Dendritic cell treated with granulocyte-macrophage colony-stimulating factor and Interleukin-4, amounts not matched to agents 40 ng/mL and 50 ng/mL, for 4 days (primary cell): ENCODE measurements at regions not wholly inside any gene's neighbourhood (a gene's known extent, or its start where the extent isn't known, plus 50 kb on each side); places are given as distances from the start of the nearest gene placed in this dataset.

Source experiments
- H3K27ac Mint-ChIP-seq: one replicate; pipeline ENCODE4 v1.8.0; 2022; ENCODE audit warnings: mild to moderate bottlenecking, mixed read lengths
- H3K27me3 Mint-ChIP-seq: one replicate; pipeline ENCODE4 v1.8.0; 2022; ENCODE audit warnings: mild to moderate bottlenecking, mixed read lengths
- H3K36me3 Mint-ChIP-seq: one replicate; pipeline ENCODE4 v1.8.0; 2022; ENCODE audit warnings: low read depth, mixed read lengths
- H3K4me1 Mint-ChIP-seq: one replicate; pipeline ENCODE4 v1.8.0; 2022; ENCODE audit warnings: low read depth, mixed read lengths
- H3K4me3 Mint-ChIP-seq: one replicate; pipeline ENCODE4 v1.8.0; 2022; ENCODE audit warnings: mild to moderate bottlenecking, moderate library complexity, mixed read lengths
- H3K9me3 Mint-ChIP-seq: one replicate; pipeline ENCODE4 v1.8.0; 2022; ENCODE audit warnings: mixed read lengths
- intact Hi-C: fragments of 100-400 bp; cut with micrococcal nuclease; formaldehyde crosslinking; loops from one replicate; pipeline ENCODE4 v1.15.0; 2022

DNA sequence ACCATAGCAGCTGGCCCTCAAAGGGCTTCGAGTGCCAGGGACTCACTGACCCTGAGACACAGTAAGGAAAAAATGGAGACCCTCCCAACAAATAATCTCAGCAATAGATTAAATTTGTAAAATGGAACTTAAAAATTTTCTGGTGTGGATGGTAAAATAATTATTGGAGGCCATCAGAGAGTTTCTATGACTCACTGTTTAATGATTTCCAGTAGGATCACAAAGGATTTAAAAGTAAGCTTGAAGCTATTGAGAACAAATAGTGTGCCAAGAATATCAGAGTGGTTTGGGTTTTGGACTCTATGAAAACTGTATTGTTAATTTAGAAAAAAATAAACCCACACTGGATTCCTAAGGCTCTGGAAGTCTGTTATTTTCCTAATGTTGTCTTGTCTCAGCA is 115.2 kb upstream of the AKIRIN2 start:
- Mint-ChIP-seq H3K4me3 (no peak overlapping the region), H3K36me3 (no peaks in the 10 kb centered on the region), H3K9me3 (peaks cover 7% of the 10 kb centered on the region), H3K27me3 (no peaks in the 10 kb centered on the region), H3K4me1 (no peaks in the 10 kb centered on the region), H3K27ac (no peak overlapping the region)
- intact Hi-C loops = no loop called here

- intact Hi-C loops = no loop called here
- Mint-ChIP-seq H3K4me1 (no peaks in the 10 kb centered on the region), H3K4me3 (no peak overlapping the region), H3K9me3 (peaks cover 7% of the 10 kb centered on the region), H3K36me3 (no peaks in the 10 kb centered on the region), H3K27me3 (no peaks in the 10 kb centered on the region), H3K27ac (no peak overlapping the region)
These were observed 113.4 kb upstream of the AKIRIN2 start for GRCh38 chr6:87815449-87815848.

DNA sequence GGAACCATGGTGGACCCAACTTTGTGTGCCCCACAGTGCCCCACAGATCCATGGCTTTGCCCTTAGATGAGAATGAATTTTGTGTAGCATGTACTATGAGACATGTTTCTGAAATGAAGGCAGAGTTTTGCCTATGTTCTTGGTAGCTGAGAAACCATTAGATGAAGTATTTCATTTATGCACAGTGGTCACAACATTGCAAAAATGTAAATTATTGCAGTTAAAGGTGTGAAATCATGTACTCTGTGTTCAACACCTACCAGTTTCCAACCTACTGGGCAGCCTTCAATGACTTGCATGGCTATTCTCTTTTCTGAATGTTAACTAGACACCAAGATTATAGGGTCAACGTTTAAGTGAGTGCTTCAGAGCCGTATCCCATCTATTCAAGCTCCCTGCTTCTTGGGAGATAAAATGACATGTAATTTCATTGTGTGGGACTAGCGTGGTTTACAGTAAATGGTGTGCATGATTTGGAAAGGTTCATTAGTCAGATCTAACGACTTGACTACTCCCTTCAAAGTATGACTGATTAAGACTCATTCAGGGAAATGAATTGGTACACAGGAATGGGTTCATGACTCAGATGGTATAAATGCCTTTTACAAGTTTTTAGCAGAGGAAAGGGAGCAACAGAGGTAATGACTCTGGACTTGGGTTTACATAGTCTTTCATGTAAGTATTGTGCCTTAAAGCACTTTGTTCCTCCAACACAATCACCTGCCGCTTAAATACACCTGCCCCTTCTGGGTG is 106.1 kb upstream of the AKIRIN2 start:
- no peaks in the 10 kb centered on the region for H3K36me3 Mint-ChIP-seq
- no peak overlapping the region for H3K27ac Mint-ChIP-seq
- H3K4me1 Mint-ChIP-seq = peaks cover 14% of the 10 kb centered on the region
- intact Hi-C loops = no loop called here
- H3K4me3 Mint-ChIP-seq = no peak overlapping the region
- no peaks in the 10 kb centered on the region for H3K9me3 Mint-ChIP-seq
- no peaks in the 10 kb centered on the region for H3K27me3 Mint-ChIP-seq

DNA sequence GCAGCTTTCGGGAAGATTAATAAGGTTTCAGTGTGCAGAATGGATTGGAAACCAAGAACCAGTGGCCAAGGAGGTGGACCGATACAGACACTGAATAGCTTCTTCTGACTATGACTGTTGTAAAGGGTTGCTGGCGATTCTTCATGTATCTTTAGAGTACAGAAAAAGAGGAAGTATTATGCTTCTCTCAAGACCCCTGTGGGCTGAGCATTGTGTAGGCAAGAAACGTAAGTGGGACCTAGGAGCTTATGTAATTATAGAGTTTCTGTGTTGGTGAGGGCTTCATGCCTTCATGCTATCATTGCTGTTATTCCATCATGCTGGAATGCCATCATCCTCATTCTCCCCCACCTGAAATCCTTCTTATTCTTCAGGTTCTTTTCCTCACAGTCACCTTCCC is 105.4 kb upstream of the AKIRIN2 start:
- H3K27ac Mint-ChIP-seq = no peak overlapping the region
- H3K27me3 Mint-ChIP-seq = no peaks in the 10 kb centered on the region
- H3K36me3 Mint-ChIP-seq = no peaks in the 10 kb centered on the region
- H3K9me3 Mint-ChIP-seq = no peaks in the 10 kb centered on the region
- H3K4me1 Mint-ChIP-seq = peaks cover 14% of the 10 kb centered on the region
- intact Hi-C loops = no loop called here
- H3K4me3 Mint-ChIP-seq = no peak overlapping the region

DNA sequence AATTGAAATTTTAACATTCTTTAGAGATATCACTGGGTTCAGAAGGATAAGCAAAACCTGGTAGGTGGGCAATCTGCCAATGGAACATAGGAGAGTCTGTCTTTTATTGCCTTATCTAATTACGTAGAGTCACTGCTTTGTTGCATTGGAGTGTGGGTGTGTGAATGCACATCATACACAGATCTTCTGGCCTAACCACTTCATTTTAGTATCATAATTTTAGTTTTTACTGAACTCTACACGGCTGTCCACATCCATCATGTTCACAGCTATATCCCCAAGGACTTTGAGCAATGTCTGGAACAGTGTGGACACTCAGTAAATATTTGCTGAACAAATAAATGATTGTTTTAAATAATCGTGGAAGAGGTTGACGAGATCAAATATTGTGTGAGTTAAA is 104.6 kb upstream of the AKIRIN2 start:
- H3K27ac Mint-ChIP-seq = no peak overlapping the region
- H3K4me1 Mint-ChIP-seq = peaks cover 14% of the 10 kb centered on the region
- intact Hi-C loops = no loop called here
- H3K4me3 Mint-ChIP-seq = no peak overlapping the region
- H3K27me3 Mint-ChIP-seq = no peaks in the 10 kb centered on the region
- no peaks in the 10 kb centered on the region for H3K36me3 Mint-ChIP-seq
- no peaks in the 10 kb centered on the region for H3K9me3 Mint-ChIP-seq

DNA sequence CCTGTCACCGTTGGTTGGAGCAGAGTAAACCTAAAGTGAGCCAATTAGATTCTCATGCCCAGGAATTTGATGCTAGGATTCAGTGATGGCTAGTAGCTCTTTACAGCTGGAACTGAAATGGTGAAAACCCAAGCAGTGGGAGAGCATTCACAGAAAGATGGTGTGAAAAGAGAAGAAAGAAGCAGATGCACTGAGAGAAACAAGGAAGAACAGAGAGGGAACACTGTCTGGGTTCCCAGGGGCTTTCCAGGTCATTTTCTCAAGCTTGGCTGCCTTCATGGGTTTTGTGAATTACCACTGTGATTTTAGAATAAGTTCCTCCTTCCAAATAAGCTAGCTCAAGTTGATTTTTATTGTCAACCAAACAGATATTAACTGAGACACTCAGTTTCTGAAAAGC is 104.1 kb upstream of the AKIRIN2 start:
- Mint-ChIP-seq H3K27me3 (no peaks in the 10 kb centered on the region), H3K4me1 (peaks cover 14% of the 10 kb centered on the region), H3K4me3 (no peak overlapping the region), H3K36me3 (no peaks in the 10 kb centered on the region), H3K9me3 (no peaks in the 10 kb centered on the region), H3K27ac (no peak overlapping the region)
- intact Hi-C loops = no loop called here

DNA sequence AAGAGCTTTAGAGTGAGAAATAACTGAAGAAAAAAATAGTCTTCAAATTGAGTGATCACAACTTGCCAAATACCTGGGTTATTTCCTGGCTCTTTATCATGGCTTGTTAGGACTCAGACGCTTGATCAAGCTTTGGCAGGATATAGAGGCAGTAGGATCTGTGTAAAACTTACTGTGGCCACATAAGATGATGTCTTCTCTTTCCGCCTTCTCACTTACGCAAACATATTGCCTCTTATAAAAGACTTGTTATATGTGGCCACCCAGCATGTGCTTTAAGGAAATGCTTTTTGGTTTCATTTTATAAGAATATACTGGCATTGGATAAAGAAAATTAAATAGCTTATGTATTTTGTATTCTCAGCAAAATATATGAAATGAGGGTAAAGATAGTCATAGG is 101.8 kb upstream of the AKIRIN2 start:
- Mint-ChIP-seq H3K4me3 (no peak overlapping the region), H3K9me3 (no peaks in the 10 kb centered on the region), H3K27me3 (no peaks in the 10 kb centered on the region), H3K36me3 (no peaks in the 10 kb centered on the region), H3K4me1 (peaks cover 14% of the 10 kb centered on the region), H3K27ac (no peak overlapping the region)
- intact Hi-C loops = no loop called here

GRCh38 chr6:87799651-87800050 is 97.6 kb upstream of the AKIRIN2 start:
- H3K4me1 Mint-ChIP-seq = peaks cover 23% of the 10 kb centered on the region
- no peak overlapping the region for H3K27ac Mint-ChIP-seq
- H3K9me3 Mint-ChIP-seq = no peaks in the 10 kb centered on the region
- peaks cover 2% of the 10 kb centered on the region for H3K27me3 Mint-ChIP-seq
- H3K36me3 Mint-ChIP-seq = no peaks in the 10 kb centered on the region
- intact Hi-C loops = no loop called here
- H3K4me3 Mint-ChIP-seq = no peak overlapping the region

DNA sequence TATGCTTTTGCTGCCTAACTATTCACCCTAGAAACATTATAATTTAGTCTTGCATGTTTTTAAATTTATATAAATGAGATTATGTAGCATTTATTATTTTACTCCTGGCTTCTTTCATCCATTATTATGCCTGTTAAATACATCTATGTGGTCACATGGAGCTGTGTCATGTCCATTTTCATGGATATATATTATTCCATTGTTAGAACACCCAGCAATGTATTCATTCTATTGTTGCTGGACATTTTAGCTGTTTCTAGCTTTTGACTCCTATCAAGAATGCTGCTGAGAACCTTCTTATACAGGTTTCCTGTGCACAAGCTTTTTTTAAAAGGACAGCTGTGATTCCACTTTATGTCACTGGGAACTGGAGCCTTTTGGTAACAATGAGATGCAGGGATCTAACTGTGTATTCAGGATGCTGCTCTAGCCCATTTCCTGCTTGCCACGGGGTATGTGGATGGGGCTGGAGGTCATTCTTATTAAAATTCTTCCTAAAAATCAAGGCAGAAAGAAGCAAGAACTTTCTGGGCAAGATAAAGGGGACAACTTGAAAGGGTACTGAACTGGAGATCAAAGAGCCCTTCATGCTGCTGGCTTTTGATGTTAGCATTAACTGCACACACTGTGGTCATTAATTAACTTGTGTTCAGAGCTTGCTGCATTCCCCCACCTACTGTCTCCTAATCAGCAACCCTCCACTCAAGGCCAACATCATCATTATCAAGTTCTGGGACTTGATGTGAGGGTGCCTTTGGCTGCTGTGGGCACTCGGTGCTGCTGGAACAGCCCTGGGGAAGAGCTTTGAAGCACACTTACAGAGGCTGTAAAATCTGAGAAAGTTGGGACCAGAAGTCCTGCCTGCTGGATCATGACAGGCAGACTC is 96.6 kb upstream of the AKIRIN2 start:
- intact Hi-C loops = no loop called here
- Mint-ChIP-seq H3K27ac (no peak overlapping the region), H3K27me3 (peaks cover 2% of the 10 kb centered on the region), H3K9me3 (no peaks in the 10 kb centered on the region), H3K4me1 (peaks cover 23% of the 10 kb centered on the region), H3K4me3 (no peak overlapping the region), H3K36me3 (no peaks in the 10 kb centered on the region)

DNA sequence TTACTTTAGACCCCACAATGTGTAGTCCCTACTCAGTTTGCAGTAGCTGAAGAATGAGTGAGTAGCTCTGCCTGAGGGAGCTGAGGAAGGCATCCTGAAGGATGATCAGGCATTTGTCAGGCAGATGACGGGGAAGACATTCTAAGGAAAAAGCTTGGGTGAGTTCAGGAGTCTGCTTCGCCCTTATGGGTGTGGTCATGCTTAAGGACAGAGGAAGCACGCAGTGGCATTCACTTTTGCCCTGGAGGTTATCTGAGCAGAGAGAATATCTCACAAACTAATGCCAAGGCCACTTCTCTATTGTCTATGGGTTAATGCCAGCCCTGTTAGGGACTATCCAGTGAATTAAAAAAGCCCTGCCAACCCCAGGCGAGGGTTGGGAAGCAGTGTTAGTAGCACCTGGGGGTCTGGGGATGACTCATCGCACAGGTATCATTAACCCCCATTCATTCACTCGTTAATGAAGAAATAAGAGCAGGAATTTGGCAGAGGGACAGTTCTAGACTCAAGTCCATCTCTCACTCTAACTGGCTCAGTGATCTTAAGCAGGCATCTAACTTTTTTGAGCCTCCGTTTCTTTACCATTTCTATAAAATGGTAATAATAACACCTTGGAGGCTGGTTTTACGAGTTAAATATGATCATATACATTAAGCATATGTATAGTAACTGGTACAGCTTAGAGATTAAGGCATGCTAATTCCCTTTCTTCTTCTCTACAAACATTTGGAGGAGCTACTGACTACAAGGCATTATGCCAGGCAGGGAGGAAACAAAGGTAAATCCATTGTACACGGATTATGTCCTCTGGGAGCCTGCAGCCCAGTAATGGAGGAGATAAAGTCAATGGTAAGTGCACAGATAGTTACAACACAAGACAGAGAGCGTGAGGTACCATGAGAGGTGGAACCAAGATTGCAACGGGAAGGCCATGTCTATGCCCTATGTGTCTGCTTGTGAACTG is 93.2 kb upstream of the AKIRIN2 start:
- Mint-ChIP-seq H3K27me3 (peaks cover 2% of the 10 kb centered on the region), H3K4me3 (no peak overlapping the region), H3K36me3 (no peaks in the 10 kb centered on the region), H3K27ac (peak overlapping the region; percentile 30), H3K4me1 (peaks cover 30% of the 10 kb centered on the region), H3K9me3 (no peaks in the 10 kb centered on the region)
- intact Hi-C loops = no loop called here

DNA sequence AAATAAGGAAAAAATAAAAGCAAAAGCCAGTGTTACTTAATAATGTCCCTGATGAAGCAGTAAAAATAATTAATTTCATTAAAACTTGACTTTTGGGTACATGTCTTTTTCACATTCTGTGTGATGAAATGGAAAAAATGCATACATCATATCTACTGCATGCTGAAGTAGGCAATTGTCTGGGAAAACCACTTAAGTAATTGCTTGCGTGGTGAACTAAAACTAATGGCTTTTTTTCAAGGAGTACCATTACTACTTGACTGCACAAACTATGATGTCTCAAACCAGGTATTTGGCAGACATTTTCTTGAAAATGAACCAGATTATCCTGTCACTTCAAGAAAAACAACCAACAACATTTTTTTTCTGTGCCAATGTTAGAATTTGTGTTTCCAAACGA is 91.3 kb upstream of the AKIRIN2 start:
- Mint-ChIP-seq H3K36me3 (no peaks in the 10 kb centered on the region), H3K27ac (no peak overlapping the region), H3K4me3 (no peak overlapping the region), H3K27me3 (peaks cover 2% of the 10 kb centered on the region), H3K4me1 (peaks cover 48% of the 10 kb centered on the region), H3K9me3 (no peaks in the 10 kb centered on the region)
- intact Hi-C loops = no loop called here

DNA sequence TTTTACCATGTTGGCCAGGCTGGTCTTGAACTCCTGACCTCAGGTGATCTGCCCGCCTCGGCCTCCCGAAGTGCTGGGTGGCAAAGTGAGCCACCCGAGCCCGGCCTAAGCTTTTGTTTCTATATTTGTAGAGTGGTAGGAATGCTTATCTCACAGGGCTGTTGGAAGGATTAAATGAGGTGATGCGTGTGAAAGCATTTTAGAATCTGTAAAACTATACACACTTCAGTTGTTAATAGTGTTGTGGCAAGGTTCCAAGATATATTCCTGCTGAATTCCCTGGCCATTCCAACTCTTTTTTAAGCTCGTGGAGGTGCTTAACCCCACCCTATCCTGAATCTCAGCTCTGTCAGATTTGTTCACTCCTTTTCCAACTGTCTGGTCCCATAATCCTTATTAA is 89.9 kb upstream of the AKIRIN2 start:
- Mint-ChIP-seq H3K9me3 (no peaks in the 10 kb centered on the region), H3K4me1 (peaks cover 46% of the 10 kb centered on the region), H3K4me3 (no peak overlapping the region), H3K36me3 (no peaks in the 10 kb centered on the region), H3K27ac (no peak overlapping the region), H3K27me3 (peaks cover under 1% of the 10 kb centered on the region)
- intact Hi-C loops = no loop called here

GRCh38 chr6:87791485-87791884 is 89.5 kb upstream of the AKIRIN2 start:
- H3K4me3 Mint-ChIP-seq = no peak overlapping the region

DNA sequence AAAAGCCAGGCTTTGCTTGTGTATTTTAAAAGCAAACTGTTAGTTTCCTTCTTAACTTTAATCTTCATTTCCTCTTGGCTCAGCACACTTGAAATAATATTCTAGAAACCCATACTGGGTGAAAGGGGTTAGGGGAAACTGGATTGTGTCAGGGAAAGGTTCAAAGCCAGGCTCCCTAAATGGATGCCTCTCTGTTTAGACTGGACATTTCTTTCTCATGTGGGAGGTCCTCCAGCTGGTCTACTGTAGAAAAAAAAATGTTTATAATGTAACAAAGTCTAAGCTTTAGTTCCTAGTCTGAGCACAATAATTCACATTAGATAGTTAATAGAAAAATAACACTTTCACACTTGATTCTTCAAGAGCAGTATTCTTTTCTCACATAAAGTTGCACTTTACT is 89.0 kb upstream of the AKIRIN2 start:
- no peaks in the 10 kb centered on the region for H3K36me3 Mint-ChIP-seq
- intact Hi-C loops = no loop called here
- peaks cover 37% of the 10 kb centered on the region for H3K4me1 Mint-ChIP-seq
- H3K9me3 Mint-ChIP-seq = no peaks in the 10 kb centered on the region
- H3K27me3 Mint-ChIP-seq = no peaks in the 10 kb centered on the region
- H3K4me3 Mint-ChIP-seq = no peak overlapping the region
- no peak overlapping the region for H3K27ac Mint-ChIP-seq

More at GRCh38 chr6:87791485-87791884, 89.5 kb upstream of the AKIRIN2 start:
- intact Hi-C loops = no loop called here
- H3K27ac Mint-ChIP-seq = no peak overlapping the region
- no peaks in the 10 kb centered on the region for H3K9me3 Mint-ChIP-seq
- no peaks in the 10 kb centered on the region for H3K27me3 Mint-ChIP-seq
- H3K36me3 Mint-ChIP-seq = no peaks in the 10 kb centered on the region
- H3K4me1 Mint-ChIP-seq = peaks cover 41% of the 10 kb centered on the region
